ENCODE measurements at regions not wholly inside any gene's neighbourhood (a gene's known extent, or its start where the extent isn't known, plus 50 kb on each side); places are given as distances from the start of the nearest gene placed in this dataset.

GRCh38 chr11:112732031-112732430 is 229.2 kb upstream of the NCAM1 start:
- no peaks in the 10 kb centered on the region for H3K36me3 ChIP-seq
- 68 to 72% (median 69%) methylated on average over 4 of the region's 4 CpGs for WGBS, 3 donors
- TF ChIP-seq POLR2A (IDR thresholded peaks at IDR 0.05) (no peak), EP300 (IDR thresholded peaks at IDR 0.05) (no peak)
- TF ChIP-seq, protein P1, sequence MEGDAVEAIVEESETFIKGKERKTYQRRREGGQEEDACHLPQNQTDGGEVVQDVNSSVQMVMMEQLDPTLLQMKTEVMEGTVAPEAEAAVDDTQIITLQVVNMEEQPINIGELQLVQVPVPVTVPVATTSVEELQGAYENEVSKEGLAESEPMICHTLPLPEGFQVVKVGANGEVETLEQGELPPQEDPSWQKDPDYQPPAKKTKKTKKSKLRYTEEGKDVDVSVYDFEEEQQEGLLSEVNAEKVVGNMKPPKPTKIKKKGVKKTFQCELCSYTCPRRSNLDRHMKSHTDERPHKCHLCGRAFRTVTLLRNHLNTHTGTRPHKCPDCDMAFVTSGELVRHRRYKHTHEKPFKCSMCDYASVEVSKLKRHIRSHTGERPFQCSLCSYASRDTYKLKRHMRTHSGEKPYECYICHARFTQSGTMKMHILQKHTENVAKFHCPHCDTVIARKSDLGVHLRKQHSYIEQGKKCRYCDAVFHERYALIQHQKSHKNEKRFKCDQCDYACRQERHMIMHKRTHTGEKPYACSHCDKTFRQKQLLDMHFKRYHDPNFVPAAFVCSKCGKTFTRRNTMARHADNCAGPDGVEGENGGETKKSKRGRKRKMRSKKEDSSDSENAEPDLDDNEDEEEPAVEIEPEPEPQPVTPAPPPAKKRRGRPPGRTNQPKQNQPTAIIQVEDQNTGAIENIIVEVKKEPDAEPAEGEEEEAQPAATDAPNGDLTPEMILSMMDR (IDR thresholded peaks at IDR 0.05), result no peak
- no peak overlapping the region for H3K27ac ChIP-seq
- intact Hi-C loops (cut with DNase I), result no loop called here
- H3K4me1 ChIP-seq (ENCODE audit: insufficient read depth), result no peaks in the 10 kb centered on the region
- no peaks in the 10 kb centered on the region for H3K9me3 ChIP-seq
- no peak for DNase-seq
- no peaks in the 10 kb centered on the region for H3K27me3 ChIP-seq
- no peak overlapping the region for H3K4me3 ChIP-seq

DNA sequence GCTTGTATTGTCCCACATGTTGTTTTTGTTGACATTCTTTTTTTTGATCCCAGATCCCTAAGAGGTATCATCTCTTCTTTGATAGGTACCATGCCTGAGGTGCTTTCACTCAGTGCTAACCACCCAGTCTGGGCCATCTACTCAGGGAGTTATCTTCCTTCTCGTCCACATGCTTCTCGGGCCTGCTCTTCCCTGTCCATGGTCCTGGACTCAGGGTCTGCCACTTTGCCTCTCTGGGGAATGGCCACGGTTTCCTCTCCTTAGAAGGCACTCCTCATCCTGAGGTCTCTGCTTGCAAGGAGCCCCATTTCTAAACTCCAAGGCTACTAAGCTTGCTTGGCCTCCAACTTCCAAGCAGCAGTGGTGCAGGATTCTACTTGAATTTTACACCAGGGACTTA is 227.0 kb upstream of the NCAM1 start:
- TF ChIP-seq EP300 (IDR thresholded peaks at IDR 0.05), result no peak
- TF ChIP-seq, protein P1 (IDR thresholded peaks at IDR 0.05), result no peak
- TF ChIP-seq POLR2A (IDR thresholded peaks at IDR 0.05), result no peak
- 0 to 3% (median 0%) methylated on average over 3 of the region's 3 CpGs for WGBS, 3 donors
- Histone ChIP-seq H3K27ac (no peak overlapping the region), H3K4me1 (ENCODE audit: insufficient read depth) (no peaks in the 10 kb centered on the region), H3K4me3 (no peak overlapping the region), H3K27me3 (no peaks in the 10 kb centered on the region), H3K9me3 (no peaks in the 10 kb centered on the region), H3K36me3 (no peaks in the 10 kb centered on the region)
- intact Hi-C loops (cut with DNase I), result no loop called here
- DNase-seq, result peak in 2 of 5 donors; percentile 13 to 23

DNA sequence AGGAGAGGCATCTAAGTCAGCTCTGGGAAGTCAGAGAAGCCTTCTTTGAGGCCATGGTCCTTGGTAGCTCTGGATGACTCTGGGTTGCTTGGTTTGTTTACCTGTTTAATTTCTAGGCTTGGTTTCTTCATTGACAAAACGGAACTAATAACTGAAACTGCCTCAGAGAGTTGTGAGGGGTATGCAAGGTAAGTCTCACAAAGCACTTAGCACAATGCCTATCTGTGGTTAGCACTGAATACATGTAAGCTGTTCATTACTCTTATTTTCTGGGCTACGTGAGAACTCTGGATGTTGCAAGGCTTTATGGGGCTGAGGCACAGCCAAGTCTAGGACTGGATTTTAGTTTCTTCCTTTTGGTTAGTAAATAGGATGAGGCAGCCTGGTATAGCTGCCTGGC is 225.8 kb upstream of the NCAM1 start:
- no peak overlapping the region for H3K4me3 ChIP-seq
- DNase-seq, result no peak
- no peak overlapping the region for H3K27ac ChIP-seq
- TF ChIP-seq POLR2A (IDR thresholded peaks at IDR 0.05) (no peak), EP300 (IDR thresholded peaks at IDR 0.05) (no peak)
- 67 to 83% (median 68%) methylated on average over 2 of the region's 2 CpGs for WGBS, 3 donors
- no peaks in the 10 kb centered on the region for H3K9me3 ChIP-seq
- intact Hi-C loops (cut with DNase I), result no loop called here
- no peaks in the 10 kb centered on the region for H3K36me3 ChIP-seq
- H3K27me3 ChIP-seq, result no peaks in the 10 kb centered on the region
- no peaks in the 10 kb centered on the region for H3K4me1 ChIP-seq (ENCODE audit: insufficient read depth)

- H3K9me3 ChIP-seq, result no peaks in the 10 kb centered on the region
- DNase-seq, result no peak
- peaks cover 5% of the 10 kb centered on the region for H3K4me1 ChIP-seq (ENCODE audit: insufficient read depth)
- intact Hi-C loops (cut with DNase I), result no loop called here
- H3K4me3 ChIP-seq, result no peak overlapping the region
- TF ChIP-seq, protein P1 (IDR thresholded peaks at IDR 0.05), result no peak
- no peak for TF ChIP-seq EP300 (IDR thresholded peaks at IDR 0.05)
- no peaks in the 10 kb centered on the region for H3K27me3 ChIP-seq
- H3K36me3 ChIP-seq, result no peaks in the 10 kb centered on the region
- H3K27ac ChIP-seq, result no peak overlapping the region
- 57 to 68% (median 58%) methylated on average over 2 of the region's 2 CpGs for WGBS, 3 donors
Measured at GRCh38 chr11:112744041-112744440, 217.2 kb upstream of the NCAM1 start.

DNA sequence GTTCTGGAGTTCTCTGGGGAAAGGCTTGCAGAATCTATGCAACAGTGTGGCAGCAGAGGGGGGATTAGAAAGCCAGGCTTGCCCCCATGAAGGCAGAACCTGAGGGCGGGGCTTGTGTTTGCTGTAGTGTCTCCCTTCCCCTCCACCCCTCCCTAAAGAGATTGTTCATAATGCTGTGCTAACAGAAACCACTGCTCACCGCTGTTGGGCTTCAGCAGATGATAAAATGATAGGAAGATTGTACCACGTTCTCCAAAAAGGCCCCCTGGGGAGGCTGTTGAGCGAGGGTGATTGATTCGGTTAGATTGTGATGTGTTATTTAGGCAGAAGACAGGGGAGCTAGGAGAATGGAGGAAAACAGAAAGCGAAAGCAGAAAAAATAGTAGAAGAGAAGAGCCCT is 215.2 kb upstream of the NCAM1 start:
- peaks cover 5% of the 10 kb centered on the region for H3K4me1 ChIP-seq (ENCODE audit: insufficient read depth)
- no peak overlapping the region for H3K4me3 ChIP-seq
- TF ChIP-seq EP300 (IDR thresholded peaks at IDR 0.05) (no peak), POLR2A (IDR thresholded peaks at IDR 0.05) (no peak)
- TF ChIP-seq, protein P1 (IDR thresholded peaks at IDR 0.05), result no peak
- DNase-seq, result no peak
- H3K27ac ChIP-seq, result no peak overlapping the region
- intact Hi-C loops (cut with DNase I), result no loop called here
- no peaks in the 10 kb centered on the region for H3K9me3 ChIP-seq
- no peaks in the 10 kb centered on the region for H3K27me3 ChIP-seq
- 61 to 73% (median 68%) methylated on average over 6 of the region's 6 CpGs for WGBS, 3 donors
- H3K36me3 ChIP-seq, result no peaks in the 10 kb centered on the region

Measured in ovary (tissue), 7 donors.